ENCODE measurements at regions not wholly inside any gene's neighbourhood (a gene's known extent, or its start where the extent isn't known, plus 50 kb on each side); places are given as distances from the start of the nearest gene placed in this dataset.

DNA sequence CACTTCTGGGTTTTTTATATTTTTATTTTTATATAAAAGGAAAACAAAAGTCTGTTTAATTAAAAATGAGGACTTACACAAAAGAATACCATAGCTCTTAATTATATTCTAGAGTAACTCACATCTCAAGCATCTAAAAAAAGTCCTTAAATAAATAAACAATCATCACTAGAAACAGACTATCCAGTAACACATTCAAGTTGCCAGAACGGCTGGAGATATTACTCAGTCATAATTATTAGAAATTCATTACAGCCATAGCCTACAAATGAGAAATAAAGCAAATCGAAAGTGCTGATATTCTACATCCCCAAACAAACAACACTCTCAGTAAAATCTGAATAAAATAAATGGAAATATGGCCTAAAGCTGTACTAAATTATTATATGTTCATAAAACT, 182.5 kb upstream of the C11orf58 start:
- no peak for TF ChIP-seq CTCF (IDR thresholded peaks at IDR 0.05)
- no peak for TF ChIP-seq POLR2A (IDR thresholded peaks at IDR 0.05)
